ENCODE measurements at regions not wholly inside any gene's neighbourhood (a gene's known extent, or its start where the extent isn't known, plus 50 kb on each side); places are given as distances from the start of the nearest gene placed in this dataset.

DNA sequence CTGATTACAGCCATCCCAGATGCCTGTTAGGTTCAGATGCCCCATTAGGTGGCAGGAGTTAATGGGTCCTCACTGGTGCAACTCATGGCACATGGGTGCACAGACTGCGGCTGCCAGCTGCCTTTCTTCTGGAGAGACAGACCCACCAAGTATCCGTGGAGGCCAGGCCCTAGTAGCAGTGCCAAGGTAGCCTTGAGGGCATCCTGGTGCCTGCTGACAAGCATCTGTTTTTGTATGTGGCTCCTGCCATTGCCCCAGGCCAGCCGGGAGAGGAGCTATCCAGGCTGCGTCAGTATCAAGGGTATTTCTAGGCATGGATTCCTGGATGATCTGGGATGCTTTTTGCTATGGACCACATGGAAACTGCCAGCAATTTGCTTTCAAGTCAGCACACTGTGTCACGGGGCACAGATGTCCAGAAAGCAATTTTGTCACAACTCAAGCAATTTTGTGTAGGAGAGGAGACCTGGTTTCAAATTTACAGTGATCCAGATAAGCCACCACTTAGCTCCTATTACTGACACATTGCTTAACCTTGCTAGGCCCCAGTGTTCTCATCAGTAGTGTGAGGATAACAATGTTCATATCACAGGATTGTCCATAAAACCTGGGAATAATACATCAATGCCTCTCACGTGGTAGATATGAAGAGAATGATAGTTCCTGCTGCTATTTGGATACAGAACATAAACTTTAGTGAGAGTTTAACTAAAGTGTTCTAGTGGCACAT, 815.1 kb upstream of the RAB6C start:
- intact Hi-C loops (cut with DNase I; ENCODE audit: low total_unique reads) (no loop called here), in situ Hi-C loops (cut with MboI; ENCODE audit: low sequenced_read_pairs in 4 of 4) (no loop called here)
- Histone ChIP-seq H3K4me1 (no peaks in the 10 kb centered on the region), H3K9me3 (no peaks in the 10 kb centered on the region), H3K36me3 (no peaks in the 10 kb centered on the region), H3K27me3 (no peaks in the 10 kb centered on the region), H3K27ac (no peak overlapping the region), H3K4me3 (no peak overlapping the region)
- no peak for DNase-seq
- TF ChIP-seq POLR2A (IDR thresholded peaks at IDR 0.05), result no peak
- TF ChIP-seq, protein P1, sequence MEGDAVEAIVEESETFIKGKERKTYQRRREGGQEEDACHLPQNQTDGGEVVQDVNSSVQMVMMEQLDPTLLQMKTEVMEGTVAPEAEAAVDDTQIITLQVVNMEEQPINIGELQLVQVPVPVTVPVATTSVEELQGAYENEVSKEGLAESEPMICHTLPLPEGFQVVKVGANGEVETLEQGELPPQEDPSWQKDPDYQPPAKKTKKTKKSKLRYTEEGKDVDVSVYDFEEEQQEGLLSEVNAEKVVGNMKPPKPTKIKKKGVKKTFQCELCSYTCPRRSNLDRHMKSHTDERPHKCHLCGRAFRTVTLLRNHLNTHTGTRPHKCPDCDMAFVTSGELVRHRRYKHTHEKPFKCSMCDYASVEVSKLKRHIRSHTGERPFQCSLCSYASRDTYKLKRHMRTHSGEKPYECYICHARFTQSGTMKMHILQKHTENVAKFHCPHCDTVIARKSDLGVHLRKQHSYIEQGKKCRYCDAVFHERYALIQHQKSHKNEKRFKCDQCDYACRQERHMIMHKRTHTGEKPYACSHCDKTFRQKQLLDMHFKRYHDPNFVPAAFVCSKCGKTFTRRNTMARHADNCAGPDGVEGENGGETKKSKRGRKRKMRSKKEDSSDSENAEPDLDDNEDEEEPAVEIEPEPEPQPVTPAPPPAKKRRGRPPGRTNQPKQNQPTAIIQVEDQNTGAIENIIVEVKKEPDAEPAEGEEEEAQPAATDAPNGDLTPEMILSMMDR (IDR thresholded peaks at IDR 0.05 in 4 of 5, conservative IDR thresholded peaks at IDR 0.05 in 1 of 5), result no peak
- ATAC-seq, result peak in 1 of 2 donors; percentile 23

DNA sequence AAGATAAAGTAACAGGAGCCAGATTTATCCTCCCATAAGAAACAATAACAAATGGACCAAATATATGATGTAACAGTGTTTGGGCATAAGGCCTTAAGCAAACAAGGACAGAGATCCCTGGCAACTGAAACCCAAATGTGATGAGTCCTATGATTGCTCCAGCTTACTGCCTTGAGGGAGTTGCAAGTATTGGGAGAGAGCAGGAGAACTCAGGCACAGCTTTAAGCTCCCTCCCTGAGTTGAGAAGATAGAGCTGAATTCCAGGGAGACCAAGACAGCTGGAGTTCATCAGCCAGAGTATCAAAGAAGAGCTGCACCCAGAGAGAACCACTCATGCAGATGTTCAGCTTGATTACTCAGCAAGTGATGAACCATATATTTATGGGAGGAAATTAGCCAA, 814.5 kb upstream of the RAB6C start:
- TF ChIP-seq POLR2A (IDR thresholded peaks at IDR 0.05), result no peak
- TF ChIP-seq, protein P1 (IDR thresholded peaks at IDR 0.05 in 4 of 5, conservative IDR thresholded peaks at IDR 0.05 in 1 of 5), result no peak
- intact Hi-C loops (cut with DNase I; ENCODE audit: low total_unique reads) (no loop called here), in situ Hi-C loops (cut with MboI; ENCODE audit: low sequenced_read_pairs in 4 of 4) (no loop called here)
- no peak overlapping the region for H3K4me3 ChIP-seq
- no peaks in the 10 kb centered on the region for H3K4me1 ChIP-seq
- DNase-seq (no peak), ATAC-seq (peak in 1 of 2 donors; percentile 50)
- no peaks in the 10 kb centered on the region for H3K9me3 ChIP-seq
- no peaks in the 10 kb centered on the region for H3K27me3 ChIP-seq
- H3K27ac ChIP-seq, result no peak overlapping the region
- no peaks in the 10 kb centered on the region for H3K36me3 ChIP-seq

DNA sequence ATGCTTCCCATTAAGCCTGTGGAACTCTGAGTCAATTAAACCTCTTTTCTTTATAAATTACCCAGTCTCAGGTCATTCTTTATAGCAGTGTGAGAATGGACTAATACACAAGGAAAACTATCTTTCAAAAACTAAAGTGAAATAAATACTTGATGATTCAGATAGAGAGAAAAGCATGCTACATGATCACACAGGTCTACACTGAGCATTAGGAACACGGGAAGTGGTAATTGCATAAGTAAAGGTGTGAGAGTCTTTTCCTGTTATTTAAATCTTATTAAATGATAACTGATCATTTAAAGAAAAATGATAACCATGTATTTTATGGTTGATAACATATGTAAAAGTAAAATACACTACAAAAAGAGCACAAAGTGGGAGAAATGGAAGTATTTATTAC, 812.0 kb upstream of the RAB6C start:
- in situ Hi-C loops (cut with MboI; ENCODE audit: low sequenced_read_pairs in 4 of 4) (no loop called here), intact Hi-C loops (cut with DNase I; ENCODE audit: low total_unique reads) (no loop called here)
- Histone ChIP-seq H3K9me3 (peaks cover 0 to 3% (median 0%) of the 10 kb centered on the region in 3 donors), H3K4me1 (no peaks in the 10 kb centered on the region), H3K27ac (no peak overlapping the region), H3K27me3 (no peaks in the 10 kb centered on the region), H3K4me3 (no peak overlapping the region), H3K36me3 (no peaks in the 10 kb centered on the region)
- DNase-seq, result no peak
- ATAC-seq, result no peak
- no peak for TF ChIP-seq POLR2A (IDR thresholded peaks at IDR 0.05)
- TF ChIP-seq, protein P1 (IDR thresholded peaks at IDR 0.05 in 4 of 5, conservative IDR thresholded peaks at IDR 0.05 in 1 of 5), result no peak

DNA sequence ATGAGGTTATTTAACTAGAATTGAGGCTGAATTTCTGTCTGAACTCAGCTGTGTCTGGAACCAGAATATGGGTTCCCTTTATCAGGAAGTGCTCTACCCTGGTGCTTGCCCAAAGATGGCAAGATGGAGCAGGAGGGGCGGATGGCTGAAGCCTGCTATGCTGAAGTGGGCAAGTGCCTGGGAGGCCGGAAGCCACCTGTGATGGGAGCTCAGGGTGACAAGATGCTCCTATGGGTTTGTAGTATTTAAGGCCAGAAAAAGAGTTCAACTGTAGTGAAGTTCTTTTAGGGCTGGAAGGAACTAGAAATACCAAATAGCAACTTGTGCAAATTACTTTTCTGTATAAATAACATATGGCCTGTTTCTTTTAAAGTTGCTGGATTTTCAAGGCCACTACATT, 808.9 kb upstream of the RAB6C start:
- no peak for DNase-seq
- no peak overlapping the region for H3K4me3 ChIP-seq
- H3K9me3 ChIP-seq, result peaks cover 0 to 3% (median 0%) of the 10 kb centered on the region in 3 donors
- no peak for ATAC-seq
- in situ Hi-C loops (cut with MboI; ENCODE audit: low sequenced_read_pairs in 4 of 4), result no loop called here
- intact Hi-C loops (cut with DNase I; ENCODE audit: low total_unique reads), result no loop called here
- TF ChIP-seq, protein P1 (IDR thresholded peaks at IDR 0.05 in 4 of 5, conservative IDR thresholded peaks at IDR 0.05 in 1 of 5), result no peak
- no peak for TF ChIP-seq POLR2A (IDR thresholded peaks at IDR 0.05)
- no peaks in the 10 kb centered on the region for H3K27me3 ChIP-seq
- no peaks in the 10 kb centered on the region for H3K36me3 ChIP-seq
- no peak overlapping the region for H3K27ac ChIP-seq
- H3K4me1 ChIP-seq, result no peaks in the 10 kb centered on the region

DNA sequence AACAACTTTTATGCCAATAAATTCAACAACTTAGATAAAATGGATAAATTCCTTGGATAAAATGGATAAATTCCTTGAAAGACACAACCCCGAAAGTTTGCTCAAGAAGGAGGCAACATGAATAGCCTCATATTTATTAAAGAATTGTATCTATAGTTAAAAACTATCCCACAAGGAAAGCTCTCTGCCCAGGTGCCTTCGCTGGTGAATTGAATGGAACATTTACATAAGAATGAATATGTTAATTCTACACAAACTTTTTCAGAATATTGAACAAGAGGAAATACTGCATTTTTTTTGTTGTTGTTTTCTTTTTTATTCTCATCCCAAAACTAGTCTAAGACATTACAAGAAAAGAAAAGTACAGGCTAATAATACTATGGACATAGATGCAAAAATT, 805.3 kb upstream of the RAB6C start:
- ATAC-seq (no peak), DNase-seq (no peak)
- no peak overlapping the region for H3K27ac ChIP-seq
- TF ChIP-seq, protein P1 (IDR thresholded peaks at IDR 0.05 in 4 of 5, conservative IDR thresholded peaks at IDR 0.05 in 1 of 5), result no peak
- TF ChIP-seq POLR2A (IDR thresholded peaks at IDR 0.05), result no peak
- peaks cover 0 to 3% (median 0%) of the 10 kb centered on the region in 3 donors for H3K9me3 ChIP-seq
- intact Hi-C loops (cut with DNase I; ENCODE audit: low total_unique reads) (no loop called here), in situ Hi-C loops (cut with MboI; ENCODE audit: low sequenced_read_pairs in 4 of 4) (no loop called here)
- peaks cover 0 to 6% of the 10 kb centered on the region in 2 donors for H3K4me1 ChIP-seq
- H3K4me3 ChIP-seq, result no peak overlapping the region
- H3K36me3 ChIP-seq, result no peaks in the 10 kb centered on the region
- no peaks in the 10 kb centered on the region for H3K27me3 ChIP-seq
